ENCODE measurements at regions not wholly inside any gene's neighbourhood (a gene's known extent, or its start where the extent isn't known, plus 50 kb on each side); places are given as distances from the start of the nearest gene placed in this dataset.

GRCh38 chr13:47166336-47166735, 269.5 kb upstream of the HTR2A start:
- TF ChIP-seq EZH2 (IDR thresholded peaks at IDR 0.05; ENCODE audit: insufficient read depth, poor library complexity, severe bottlenecking) (no peak), EZH2phosphoT487 (IDR thresholded peaks at IDR 0.05; ENCODE audit: insufficient read depth, low read depth) (no peak)
